ENCODE measurements at regions not wholly inside any gene's neighbourhood (a gene's known extent, or its start where the extent isn't known, plus 50 kb on each side); places are given as distances from the start of the nearest gene placed in this dataset.

DNA sequence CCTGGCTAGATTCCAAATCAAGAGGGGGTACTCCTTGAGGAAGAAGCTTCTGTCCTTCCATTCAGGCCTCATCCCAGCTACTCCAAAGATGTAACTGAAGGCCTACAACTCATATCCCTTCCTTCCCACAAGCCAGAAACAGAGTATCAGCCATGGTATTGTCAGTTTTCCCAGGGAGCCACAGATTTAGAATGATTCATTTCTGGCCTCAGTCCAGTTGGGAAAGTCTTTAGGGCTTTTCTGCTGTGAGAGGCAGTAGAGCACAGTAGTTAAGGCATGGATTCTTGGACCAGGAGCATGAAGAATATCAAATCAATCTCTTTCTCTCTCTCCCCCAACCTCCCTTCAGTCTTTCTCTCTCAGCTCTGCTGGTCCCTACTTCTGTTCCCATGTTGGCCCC lies 505.0 kb downstream of the BCOR start:
- Histone ChIP-seq H3K4me3 (ENCODE audit: low read depth, low read length) (no peak overlapping the region), H3K27me3 (ENCODE audit: control insufficient read depth, insufficient read depth, low read length) (peaks cover 2% of the 10 kb centered on the region), H3K36me3 (ENCODE audit: control insufficient read depth, insufficient read depth, low read length) (no peaks in the 10 kb centered on the region)
- DNase-seq (ENCODE audit: low read depth), result no peak
- TF ChIP-seq, protein P1, sequence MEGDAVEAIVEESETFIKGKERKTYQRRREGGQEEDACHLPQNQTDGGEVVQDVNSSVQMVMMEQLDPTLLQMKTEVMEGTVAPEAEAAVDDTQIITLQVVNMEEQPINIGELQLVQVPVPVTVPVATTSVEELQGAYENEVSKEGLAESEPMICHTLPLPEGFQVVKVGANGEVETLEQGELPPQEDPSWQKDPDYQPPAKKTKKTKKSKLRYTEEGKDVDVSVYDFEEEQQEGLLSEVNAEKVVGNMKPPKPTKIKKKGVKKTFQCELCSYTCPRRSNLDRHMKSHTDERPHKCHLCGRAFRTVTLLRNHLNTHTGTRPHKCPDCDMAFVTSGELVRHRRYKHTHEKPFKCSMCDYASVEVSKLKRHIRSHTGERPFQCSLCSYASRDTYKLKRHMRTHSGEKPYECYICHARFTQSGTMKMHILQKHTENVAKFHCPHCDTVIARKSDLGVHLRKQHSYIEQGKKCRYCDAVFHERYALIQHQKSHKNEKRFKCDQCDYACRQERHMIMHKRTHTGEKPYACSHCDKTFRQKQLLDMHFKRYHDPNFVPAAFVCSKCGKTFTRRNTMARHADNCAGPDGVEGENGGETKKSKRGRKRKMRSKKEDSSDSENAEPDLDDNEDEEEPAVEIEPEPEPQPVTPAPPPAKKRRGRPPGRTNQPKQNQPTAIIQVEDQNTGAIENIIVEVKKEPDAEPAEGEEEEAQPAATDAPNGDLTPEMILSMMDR (IDR thresholded peaks at IDR 0.05; ENCODE audit: insufficient read depth, low read length, poor library complexity, severe bottlenecking), result no peak

- Histone ChIP-seq H3K4me3 (ENCODE audit: low read depth, low read length) (no peak overlapping the region), H3K36me3 (ENCODE audit: control insufficient read depth, insufficient read depth, low read length) (no peaks in the 10 kb centered on the region), H3K27me3 (ENCODE audit: control insufficient read depth, insufficient read depth, low read length) (peaks cover 2% of the 10 kb centered on the region)
- DNase-seq (ENCODE audit: low read depth), result no peak
- TF ChIP-seq, protein P1 (IDR thresholded peaks at IDR 0.05; ENCODE audit: insufficient read depth, low read length, poor library complexity, severe bottlenecking), result no peak
Observed at GRCh38 chrX:39595977-39596376, 501.8 kb downstream of the BCOR start.

GRCh38 chrX:39596437-39596836 lies 501.3 kb downstream of the BCOR start:
- Histone ChIP-seq H3K4me3 (ENCODE audit: low read depth, low read length) (no peak overlapping the region), H3K36me3 (ENCODE audit: control insufficient read depth, insufficient read depth, low read length) (no peaks in the 10 kb centered on the region), H3K27me3 (ENCODE audit: control insufficient read depth, insufficient read depth, low read length) (peaks cover 2% of the 10 kb centered on the region)
- TF ChIP-seq, protein P1 (IDR thresholded peaks at IDR 0.05; ENCODE audit: insufficient read depth, low read length, poor library complexity, severe bottlenecking), result no peak
- no peak for DNase-seq (ENCODE audit: low read depth)

GRCh38 chrX:39599339-39599738 lies 498.4 kb downstream of the BCOR start:
- Histone ChIP-seq H3K4me3 (ENCODE audit: low read depth, low read length) (no peak overlapping the region), H3K27me3 (ENCODE audit: control insufficient read depth, insufficient read depth, low read length) (peaks cover 2% of the 10 kb centered on the region), H3K36me3 (ENCODE audit: control insufficient read depth, insufficient read depth, low read length) (no peaks in the 10 kb centered on the region)
- TF ChIP-seq, protein P1 (IDR thresholded peaks at IDR 0.05; ENCODE audit: insufficient read depth, low read length, poor library complexity, severe bottlenecking), result no peak
- no peak for DNase-seq (ENCODE audit: low read depth)

DNA sequence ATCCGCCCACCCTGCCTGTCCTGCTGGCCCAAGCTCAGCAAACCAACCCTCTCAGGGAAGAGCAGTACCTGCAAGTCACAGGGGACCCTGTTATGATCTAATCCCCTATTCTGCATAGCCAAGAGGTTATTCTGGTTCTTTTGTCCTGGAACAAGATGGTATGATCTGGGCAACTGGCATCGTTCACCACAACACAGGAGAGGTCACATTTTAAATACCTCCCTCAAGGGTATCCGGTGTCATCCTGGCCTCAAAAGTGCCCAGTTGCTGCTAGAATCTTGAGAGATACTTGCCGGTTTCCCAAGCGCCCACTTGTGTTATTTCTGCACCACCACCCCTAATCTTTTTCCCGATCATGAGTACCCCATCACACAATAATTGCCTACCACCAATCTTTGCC lies 497.5 kb downstream of the BCOR start:
- H3K4me3 ChIP-seq (ENCODE audit: low read depth, low read length), result no peak overlapping the region
- no peaks in the 10 kb centered on the region for H3K36me3 ChIP-seq (ENCODE audit: control insufficient read depth, insufficient read depth, low read length)
- TF ChIP-seq, protein P1 (IDR thresholded peaks at IDR 0.05; ENCODE audit: insufficient read depth, low read length, poor library complexity, severe bottlenecking), result no peak
- peaks cover 4% of the 10 kb centered on the region for H3K27me3 ChIP-seq (ENCODE audit: control insufficient read depth, insufficient read depth, low read length)
- no peak for DNase-seq (ENCODE audit: low read depth)
